Cardiac fibroblast (primary cell): ENCODE measurements at regions not wholly inside any gene's neighbourhood (a gene's known extent, or its start where the extent isn't known, plus 50 kb on each side); places are given as distances from the start of the nearest gene placed in this dataset.
A peak's percentile ranks its signal among the peaks of the same experiment; 100 is the strongest.

Source experiments
- DNase-seq, 2 donors: peaks; one replicate each; pipeline versions ENCODE4 v3.0.0 to v3.0.0-alpha.2; 2010; ENCODE audit warnings: low read depth in 2 of 2
- H3K4me3 ChIP-seq, 2 donors: replicated peaks in 1 of 2; 1 replicate in 1 of 2; 2 replicates in 1 of 2; pipeline ENCODE4 v1.5.1; 2011; ENCODE audit warnings: low read depth in 2 of 2, low read length in 2 of 2, mild to moderate bottlenecking in 2 of 2, moderate library complexity in 1 of 2
- TF ChIP-seq, protein P1 (sequence below): IDR thresholded peaks from one replicate; pipeline ENCODE4 v1.5.1; 2011; ENCODE audit warnings: low read depth, mild to moderate bottlenecking, low read length, inconsistent platforms

DNA sequence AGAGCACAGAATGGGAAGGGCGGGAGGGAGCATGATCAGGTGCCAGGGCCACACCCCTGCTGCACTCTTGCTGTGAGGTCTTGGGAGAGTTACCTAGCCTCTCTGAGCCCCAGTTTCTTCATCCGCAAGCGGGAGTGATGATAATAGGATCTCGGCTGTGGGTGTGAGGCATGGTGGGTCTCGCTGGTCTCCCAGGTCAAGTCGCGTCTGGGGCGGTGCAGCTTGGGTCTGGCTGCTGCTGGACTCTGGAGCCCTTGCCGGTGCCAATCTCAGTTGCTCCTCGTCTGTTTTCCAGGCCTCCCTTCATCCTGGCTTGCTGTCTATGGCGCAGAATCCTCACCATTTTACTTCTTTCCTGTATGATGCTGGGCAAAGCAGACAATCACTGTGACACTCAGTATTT lies 130.3 kb upstream of the RAB12 start:
- TF ChIP-seq, protein P1, sequence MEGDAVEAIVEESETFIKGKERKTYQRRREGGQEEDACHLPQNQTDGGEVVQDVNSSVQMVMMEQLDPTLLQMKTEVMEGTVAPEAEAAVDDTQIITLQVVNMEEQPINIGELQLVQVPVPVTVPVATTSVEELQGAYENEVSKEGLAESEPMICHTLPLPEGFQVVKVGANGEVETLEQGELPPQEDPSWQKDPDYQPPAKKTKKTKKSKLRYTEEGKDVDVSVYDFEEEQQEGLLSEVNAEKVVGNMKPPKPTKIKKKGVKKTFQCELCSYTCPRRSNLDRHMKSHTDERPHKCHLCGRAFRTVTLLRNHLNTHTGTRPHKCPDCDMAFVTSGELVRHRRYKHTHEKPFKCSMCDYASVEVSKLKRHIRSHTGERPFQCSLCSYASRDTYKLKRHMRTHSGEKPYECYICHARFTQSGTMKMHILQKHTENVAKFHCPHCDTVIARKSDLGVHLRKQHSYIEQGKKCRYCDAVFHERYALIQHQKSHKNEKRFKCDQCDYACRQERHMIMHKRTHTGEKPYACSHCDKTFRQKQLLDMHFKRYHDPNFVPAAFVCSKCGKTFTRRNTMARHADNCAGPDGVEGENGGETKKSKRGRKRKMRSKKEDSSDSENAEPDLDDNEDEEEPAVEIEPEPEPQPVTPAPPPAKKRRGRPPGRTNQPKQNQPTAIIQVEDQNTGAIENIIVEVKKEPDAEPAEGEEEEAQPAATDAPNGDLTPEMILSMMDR, result no peak
- no peak for DNase-seq
- no peak overlapping the region for H3K4me3 ChIP-seq

DNA sequence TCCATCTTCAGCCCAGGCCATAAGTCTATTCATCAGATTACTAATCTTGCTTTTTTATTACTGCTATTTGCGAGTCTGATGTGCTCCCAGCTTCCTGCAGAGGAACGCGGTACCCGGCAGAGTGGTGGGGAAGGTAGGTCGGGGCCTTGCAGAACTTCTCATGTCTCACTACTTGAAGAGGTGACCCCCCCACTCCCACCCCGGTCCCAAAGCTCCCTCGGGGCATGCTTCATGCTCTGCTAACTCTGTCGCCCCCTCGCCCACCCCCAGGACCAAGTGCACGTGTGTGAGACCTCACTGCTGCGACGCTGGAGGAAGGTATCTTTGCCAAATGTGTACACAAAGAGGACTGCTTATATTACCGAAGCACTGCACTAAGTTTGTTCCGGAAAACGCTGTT lies 129.4 kb upstream of the RAB12 start:
- H3K4me3 ChIP-seq, result no peak overlapping the region
- TF ChIP-seq, protein P1, result no peak
- no peak for DNase-seq

DNA sequence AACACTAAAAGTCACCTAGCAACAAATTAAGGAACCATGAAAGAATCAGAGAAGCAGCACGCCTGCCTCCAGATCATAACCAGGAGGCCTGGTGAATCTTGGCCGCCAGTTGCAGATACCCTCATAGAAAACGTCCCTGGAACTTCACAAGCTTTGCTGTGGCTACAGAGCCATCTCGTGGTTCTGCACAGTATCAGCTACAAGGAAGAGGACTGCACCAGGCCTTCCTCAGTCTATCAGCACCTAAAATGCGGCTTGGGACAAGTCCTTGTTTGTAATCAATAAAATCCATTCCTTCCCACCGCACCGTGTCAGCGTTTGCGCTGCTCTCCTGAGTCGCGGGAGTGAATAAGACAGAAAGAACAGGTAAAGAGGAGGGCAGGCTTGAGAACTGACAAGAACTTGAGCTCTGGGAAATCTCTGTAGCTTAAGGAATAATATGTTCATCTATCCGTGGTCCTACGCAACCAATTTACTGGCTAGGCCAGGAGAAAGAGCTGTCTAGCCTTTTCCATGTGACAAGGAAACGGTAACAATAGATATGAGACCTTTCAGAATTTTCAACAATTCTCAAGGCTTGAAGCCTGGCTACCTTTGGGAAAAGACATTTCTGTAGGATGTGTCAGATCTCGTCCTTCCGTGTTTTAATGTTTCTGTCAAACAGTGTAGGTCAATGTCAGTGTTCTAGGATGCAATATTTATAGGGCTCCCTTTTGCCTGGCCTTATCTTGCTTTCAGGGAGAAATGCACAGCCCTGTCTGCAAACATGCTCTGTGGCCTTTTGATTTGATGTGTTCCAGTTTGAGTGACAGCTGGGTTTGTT lies 128.5 kb upstream of the RAB12 start:
- TF ChIP-seq, protein P1, result peak; percentile 68
- peak; percentile 74 to 83 for DNase-seq
- H3K4me3 ChIP-seq, result no peak overlapping the region

DNA sequence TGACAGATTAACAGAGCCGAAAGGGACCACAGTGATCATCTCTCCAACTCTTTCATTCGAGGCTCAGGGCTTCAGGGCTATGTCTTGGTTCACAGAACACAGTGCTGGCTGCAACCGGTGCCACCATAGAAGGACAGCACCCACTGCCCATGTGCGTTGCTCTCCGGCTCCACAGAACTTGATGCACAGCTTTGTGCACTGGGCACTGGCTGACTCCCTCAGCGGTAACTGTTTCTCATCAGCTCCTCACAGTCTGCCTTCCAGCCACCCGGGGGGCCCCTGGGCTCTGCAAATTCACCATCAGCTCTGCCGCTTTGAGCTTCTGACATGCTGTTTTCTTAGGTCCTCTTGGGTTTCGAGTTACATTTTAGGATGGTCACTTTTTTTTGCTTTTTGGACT lies 124.3 kb upstream of the RAB12 start:
- DNase-seq, result no peak
- TF ChIP-seq, protein P1, result no peak
- no peak overlapping the region for H3K4me3 ChIP-seq

DNA sequence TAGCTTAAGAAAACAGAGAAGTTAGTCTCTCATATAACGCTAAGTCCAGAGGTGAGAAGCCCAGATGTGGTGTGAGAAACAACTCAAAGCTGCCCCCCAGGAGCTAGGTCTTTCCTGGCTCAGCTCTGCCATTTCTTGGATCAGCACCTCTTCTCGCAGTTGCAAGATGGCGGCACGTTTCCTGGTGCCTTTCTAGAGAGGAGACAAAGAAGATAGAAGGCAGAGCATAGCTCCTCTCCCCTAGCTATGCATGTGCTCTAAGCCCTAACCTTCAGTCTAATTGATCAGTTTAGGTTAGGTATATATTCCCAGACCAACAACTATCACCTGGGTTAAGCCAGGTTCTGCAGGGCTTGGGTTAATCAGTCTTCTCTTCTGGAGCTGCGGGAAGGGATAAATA lies 119.5 kb upstream of the RAB12 start:
- H3K4me3 ChIP-seq, result no peak overlapping the region
- TF ChIP-seq, protein P1, result no peak
- DNase-seq, result no peak

DNA sequence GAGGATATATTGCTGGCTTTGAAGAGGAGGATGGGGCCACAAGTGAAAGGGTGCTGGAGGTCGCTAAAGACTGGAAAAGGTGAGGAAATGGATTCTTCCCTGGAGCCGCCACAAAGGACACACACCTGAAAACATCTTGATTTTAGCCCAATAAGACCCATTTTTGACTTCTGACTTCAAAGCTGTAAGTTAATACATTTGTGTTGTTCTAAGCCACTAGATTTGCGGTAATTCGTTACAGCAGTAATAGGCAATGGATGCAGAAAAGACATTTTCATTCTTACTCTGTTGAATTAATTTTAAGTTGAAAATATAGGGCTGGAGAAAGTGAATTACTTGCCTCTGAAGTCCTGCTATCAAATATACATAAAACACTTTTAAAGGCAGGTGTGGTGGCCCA lies 117.7 kb upstream of the RAB12 start:
- H3K4me3 ChIP-seq, result no peak overlapping the region
- DNase-seq, result no peak
- TF ChIP-seq, protein P1, result no peak

DNA sequence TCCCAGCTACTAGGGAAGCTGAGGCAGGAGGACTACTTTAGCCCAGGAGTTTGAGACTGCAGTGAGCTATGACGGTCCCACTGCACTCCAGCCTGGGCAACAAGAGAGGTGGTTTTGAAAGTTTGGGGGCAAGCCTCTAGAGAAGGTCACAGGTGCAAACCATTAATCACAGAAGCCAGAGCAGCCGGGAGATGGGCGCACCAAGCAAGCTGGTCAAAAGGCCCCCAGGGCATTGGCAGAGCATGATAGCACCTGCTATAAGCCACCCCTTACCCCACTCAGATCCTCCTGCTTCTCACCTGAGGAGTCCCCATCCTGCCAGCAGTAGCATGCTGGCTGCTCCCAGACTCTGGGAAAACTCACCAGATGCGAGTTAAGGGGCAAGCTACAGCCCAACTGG lies 116.1 kb upstream of the RAB12 start:
- TF ChIP-seq, protein P1, result no peak
- no peak for DNase-seq
- H3K4me3 ChIP-seq, result no peak overlapping the region
